ENCODE measurements at regions not wholly inside any gene's neighbourhood (a gene's known extent, or its start where the extent isn't known, plus 50 kb on each side); places are given as distances from the start of the nearest gene placed in this dataset.

- TF ChIP-seq ZNF302 (tag by site-specific recombination; IDR thresholded peaks at IDR 0.05; ENCODE audit: low read depth) (no peak), ZNF2 (tag by site-specific recombination; IDR thresholded peaks at IDR 0.05) (no peak), CTCF (tag by site-specific recombination; IDR thresholded peaks at IDR 0.05) (no peak), KLF10 (tag by site-specific recombination; IDR thresholded peaks at IDR 0.05) (no peak)
Observed at GRCh38 chrX:124208660-124209059, 123.8 kb upstream of the TEX13D start.

Measured in HEK293 (cell line).